Transverse colon (tissue), 4 donors: ENCODE measurements at regions not wholly inside any gene's neighbourhood (a gene's known extent, or its start where the extent isn't known, plus 50 kb on each side); places are given as distances from the start of the nearest gene placed in this dataset.

Experiments
- DNase-seq: peaks from one replicate; pipeline ENCODE4 v3.0.0-alpha.2; 2019
- H3K27ac ChIP-seq, 4 donors: fragments of 200-600 bp; sonication (generic); 2 replicates each; pipeline ENCODE4 v1.5.1; 2016 to 2018; ENCODE audit warnings: inconsistent platforms in 4 of 4
- H3K27me3 ChIP-seq: fragments of 200-600 bp; sonication (generic); 2 replicates; pipeline ENCODE4 v1.5.1; 2017; ENCODE audit warnings: inconsistent platforms
- H3K36me3 ChIP-seq, 4 donors: fragments of 200-600 bp; sonication (generic); 2 replicates each; pipeline ENCODE4 v1.5.1; 2017 to 2019; ENCODE audit warnings: inconsistent platforms in 4 of 4
- H3K4me1 ChIP-seq, 4 donors: fragments of 200-600 bp; sonication (generic); 2 replicates each; pipeline ENCODE4 v1.5.1; 2017 to 2020; ENCODE audit warnings: inconsistent platforms in 4 of 4
- H3K4me3 ChIP-seq, 4 donors: fragments of 200-600 bp; sonication (generic); 1 replicate in 1 of 4; 2 replicates in 3 of 4; pipeline versions ENCODE4 v1.5.1 to v1.6.1; 2017 to 2019; ENCODE audit warnings: inconsistent platforms in 4 of 4
- H3K9me3 ChIP-seq, 2 donors: fragments of 200-600 bp; sonication (generic); 2 replicates each; pipeline ENCODE4 v1.5.1; 2017 to 2019; ENCODE audit warnings: inconsistent platforms in 2 of 2
- EP300 ChIP-seq: sonication (generic); formaldehyde crosslinking; IDR thresholded peaks from one replicate; pipeline ENCODE4 v1.6.1; 2017; ENCODE audit warnings: antibody characterized with exemption, low read depth
- POLR2A ChIP-seq: fragments of 450-650 bp; IDR thresholded peaks from one replicate; pipeline ENCODE4 v1.6.1; 2016; ENCODE audit warnings: antibody characterized with exemption, mild to moderate bottlenecking, moderate library complexity
- POLR2AphosphoS5 ChIP-seq, 3 donors: sonication (generic); formaldehyde crosslinking; IDR thresholded peaks; one replicate each; pipeline ENCODE4 v1.6.1; 2016; ENCODE audit warnings: antibody characterized with exemption in 3 of 3
- WGBS, 2 donors: methylation state at CpG; one replicate each; pipeline ENCODE4 v1.1.5; 2018; ENCODE audit warnings: low coverage in 1 of 2; 5-methylcytosine and 5-hydroxymethylcytosine counted together
- in situ Hi-C, 4 donors: fragments of 200-750 bp; cut with MboI; loops; one replicate each; pipeline versions ENCODE4 v1.15.0 to v1.15.1; 2017; ENCODE audit warnings: low sequenced_read_pairs in 3 of 4, low pct_ligation_motif_present in 1 of 4, low pct_unique_long_range_greater_than_20kb in 1 of 4
- intact Hi-C: fragments of 100-400 bp; cut with DNase I; formaldehyde crosslinking; loops from one replicate; pipeline ENCODE4 v1.15.1; 2023; ENCODE audit warnings: low total_unique reads
- TF ChIP-seq, protein P1 (sequence below), 5 experiments: fragments of 200-600 bp in 3 of 5; fragments of 450-650 bp in 2 of 5; sonication (generic) in 3 of 5; IDR thresholded peaks; 1 replicate in 2 of 5; 2 replicates in 3 of 5; pipeline ENCODE4 v1.5.1; 2016 to 2017; ENCODE audit warnings: antibody characterized with exemption in 5 of 5, inconsistent platforms in 3 of 5, mild to moderate bottlenecking in 2 of 5, moderate library complexity in 1 of 5

DNA sequence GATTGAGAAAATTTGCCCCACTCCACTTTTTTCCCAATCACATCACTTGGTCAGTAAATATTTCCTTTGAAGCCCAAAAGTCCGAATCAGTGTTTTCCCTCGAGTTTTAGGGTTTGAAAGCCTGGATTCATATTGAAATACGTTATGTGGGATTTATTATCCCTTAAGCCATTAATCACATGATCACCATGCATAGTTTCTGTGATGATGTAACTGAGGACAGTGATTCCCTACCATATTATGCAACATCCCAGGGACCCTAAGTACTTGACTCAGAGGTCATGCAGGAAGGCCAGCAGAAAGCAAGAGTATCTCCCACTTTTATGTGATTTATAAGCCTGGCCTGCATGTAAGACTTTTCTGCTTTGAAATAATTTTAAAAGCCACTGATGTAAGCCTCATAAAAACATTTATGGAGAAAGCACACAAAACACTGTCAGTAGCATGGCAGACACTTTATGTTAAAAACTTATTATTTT is 630.6 kb upstream of the ZWINT start:
- no peaks in the 10 kb centered on the region for H3K27me3 ChIP-seq
- TF ChIP-seq EP300: no peak
- no peak for TF ChIP-seq POLR2AphosphoS5 (IDR thresholded peaks at IDR 0.05)
- TF ChIP-seq POLR2A: no peak
- TF ChIP-seq, protein P1, sequence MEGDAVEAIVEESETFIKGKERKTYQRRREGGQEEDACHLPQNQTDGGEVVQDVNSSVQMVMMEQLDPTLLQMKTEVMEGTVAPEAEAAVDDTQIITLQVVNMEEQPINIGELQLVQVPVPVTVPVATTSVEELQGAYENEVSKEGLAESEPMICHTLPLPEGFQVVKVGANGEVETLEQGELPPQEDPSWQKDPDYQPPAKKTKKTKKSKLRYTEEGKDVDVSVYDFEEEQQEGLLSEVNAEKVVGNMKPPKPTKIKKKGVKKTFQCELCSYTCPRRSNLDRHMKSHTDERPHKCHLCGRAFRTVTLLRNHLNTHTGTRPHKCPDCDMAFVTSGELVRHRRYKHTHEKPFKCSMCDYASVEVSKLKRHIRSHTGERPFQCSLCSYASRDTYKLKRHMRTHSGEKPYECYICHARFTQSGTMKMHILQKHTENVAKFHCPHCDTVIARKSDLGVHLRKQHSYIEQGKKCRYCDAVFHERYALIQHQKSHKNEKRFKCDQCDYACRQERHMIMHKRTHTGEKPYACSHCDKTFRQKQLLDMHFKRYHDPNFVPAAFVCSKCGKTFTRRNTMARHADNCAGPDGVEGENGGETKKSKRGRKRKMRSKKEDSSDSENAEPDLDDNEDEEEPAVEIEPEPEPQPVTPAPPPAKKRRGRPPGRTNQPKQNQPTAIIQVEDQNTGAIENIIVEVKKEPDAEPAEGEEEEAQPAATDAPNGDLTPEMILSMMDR (IDR thresholded peaks at IDR 0.05): no peak
- intact Hi-C loops: no loop called here
- H3K9me3 ChIP-seq: no peaks in the 10 kb centered on the region
- DNase-seq: no peak
- in situ Hi-C loops: no loop called here
- no peaks in the 10 kb centered on the region for H3K36me3 ChIP-seq
- H3K27ac ChIP-seq: no peak overlapping the region
- H3K4me1 ChIP-seq: no peaks in the 10 kb centered on the region
- WGBS, 2 donors: 28 to 50% methylated on average over 2 to 3 of the region's 3 CpGs
- H3K4me3 ChIP-seq: no peak overlapping the region

DNA sequence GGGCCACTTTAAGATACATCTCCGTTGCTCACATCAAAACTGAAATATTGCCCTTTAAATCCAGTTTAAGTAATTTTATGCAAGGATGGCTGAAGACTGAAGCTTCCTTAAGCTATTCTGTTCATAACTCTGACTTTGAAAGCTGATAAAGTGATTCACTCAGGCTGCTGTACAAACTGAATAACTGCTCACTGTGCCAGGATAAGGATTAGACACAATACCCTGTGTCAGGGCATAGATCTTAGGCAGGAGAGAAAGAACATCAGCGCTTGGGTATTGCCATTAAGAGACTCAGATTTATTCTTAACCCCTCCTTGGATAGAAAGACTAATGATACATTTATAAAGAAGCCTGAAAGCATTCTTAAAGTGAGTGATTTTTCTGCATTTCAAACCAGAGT is 614.5 kb upstream of the ZWINT start:
- in situ Hi-C loops: no loop called here
- 60 to 78% methylated on average over 2 of the region's 2 CpGs for WGBS, 2 donors
- H3K27me3 ChIP-seq: no peaks in the 10 kb centered on the region
- H3K9me3 ChIP-seq: no peaks in the 10 kb centered on the region
- no peaks in the 10 kb centered on the region for H3K4me1 ChIP-seq
- no peaks in the 10 kb centered on the region for H3K36me3 ChIP-seq
- TF ChIP-seq, protein P1 (IDR thresholded peaks at IDR 0.05): no peak
- TF ChIP-seq EP300 (no peak), POLR2A (no peak), POLR2AphosphoS5 (IDR thresholded peaks at IDR 0.05) (no peak)
- no peak overlapping the region for H3K4me3 ChIP-seq
- no peak for DNase-seq
- no peak overlapping the region for H3K27ac ChIP-seq
- intact Hi-C loops: no loop called here

DNA sequence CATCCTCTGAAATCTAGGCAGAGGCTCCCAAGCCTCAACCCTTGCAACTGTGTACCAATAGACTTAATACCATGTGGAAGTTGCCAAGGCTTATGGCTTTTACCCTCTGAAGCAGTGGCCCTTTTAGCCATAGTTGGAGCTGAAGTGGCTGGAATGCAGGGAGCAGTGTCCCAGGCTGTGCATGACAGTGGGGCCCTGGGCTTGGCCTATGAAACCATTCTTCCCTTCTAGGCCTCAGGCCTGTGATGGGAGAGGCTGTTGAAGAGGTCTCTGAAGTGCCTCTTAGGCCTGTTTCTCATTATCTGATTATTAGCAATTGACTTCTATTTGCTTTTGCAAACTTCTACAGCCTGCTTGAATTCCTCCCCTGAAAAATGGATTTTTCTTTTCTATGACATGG is 612.7 kb upstream of the ZWINT start:
- Histone ChIP-seq H3K4me1 (no peaks in the 10 kb centered on the region), H3K9me3 (no peaks in the 10 kb centered on the region), H3K27ac (no peak overlapping the region), H3K27me3 (no peaks in the 10 kb centered on the region), H3K4me3 (no peak overlapping the region), H3K36me3 (no peaks in the 10 kb centered on the region)
- intact Hi-C loops: no loop called here
- in situ Hi-C loops: no loop called here
- DNase-seq: no peak
- TF ChIP-seq EP300 (no peak), POLR2AphosphoS5 (IDR thresholded peaks at IDR 0.05) (no peak)

DNA sequence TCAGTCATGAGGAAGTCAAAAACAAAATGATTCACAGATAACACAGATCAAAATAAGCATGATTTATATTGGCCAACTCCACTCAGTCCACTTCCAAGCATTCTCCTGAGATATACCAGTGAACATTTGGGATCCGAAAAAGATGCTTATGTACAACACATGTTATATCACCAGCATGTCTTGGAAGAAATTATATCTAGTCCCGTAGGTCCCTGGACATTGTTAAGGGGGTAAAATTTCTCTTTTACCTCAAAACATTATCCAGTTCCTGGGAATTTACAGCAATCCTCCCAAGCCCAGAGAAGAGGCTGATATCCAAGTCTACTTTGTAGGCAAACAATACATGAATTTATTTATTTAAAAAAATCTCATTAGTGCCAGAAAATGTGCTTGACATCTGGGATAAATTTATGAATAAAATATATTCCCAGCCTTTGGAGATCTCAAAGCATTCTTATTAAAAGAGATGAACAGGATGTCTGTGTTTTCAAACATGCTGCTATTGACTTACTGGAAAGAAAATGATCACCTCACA is 582.2 kb upstream of the ZWINT start:
- WGBS, 2 donors: 48 to 60% methylated on average over 2 of the region's 2 CpGs
- no peaks in the 10 kb centered on the region for H3K36me3 ChIP-seq
- no peak overlapping the region for H3K27ac ChIP-seq
- no peak for TF ChIP-seq POLR2AphosphoS5 (IDR thresholded peaks at IDR 0.05)
- TF ChIP-seq POLR2A: no peak
- H3K9me3 ChIP-seq: no peaks in the 10 kb centered on the region
- H3K27me3 ChIP-seq: no peaks in the 10 kb centered on the region
- no peak for DNase-seq
- in situ Hi-C loops: no loop called here
- no peak overlapping the region for H3K4me3 ChIP-seq
- intact Hi-C loops: no loop called here
- no peaks in the 10 kb centered on the region for H3K4me1 ChIP-seq

DNA sequence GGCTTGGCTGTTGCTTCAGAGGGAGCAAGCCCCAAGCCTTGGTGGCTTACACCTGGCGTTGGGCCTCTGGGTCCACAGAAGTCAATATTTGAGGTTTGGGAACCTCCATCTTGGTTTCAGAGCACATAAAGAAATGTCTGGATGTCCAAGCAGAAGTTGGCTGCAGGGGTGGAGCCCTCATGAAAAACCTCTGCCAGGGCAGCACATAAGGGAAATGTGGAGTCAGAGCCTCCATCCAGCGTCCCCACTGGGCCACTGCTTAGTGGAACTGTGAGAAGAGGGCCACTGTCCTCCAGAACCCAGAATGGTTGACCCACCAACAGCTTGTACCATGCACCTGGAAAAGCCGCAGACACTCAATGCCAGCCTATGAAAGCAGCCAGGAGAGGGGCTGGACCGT is 573.5 kb upstream of the ZWINT start:
- Histone ChIP-seq H3K4me3 (no peak overlapping the region), H3K4me1 (no peaks in the 10 kb centered on the region), H3K36me3 (no peaks in the 10 kb centered on the region), H3K27me3 (no peaks in the 10 kb centered on the region), H3K27ac (no peak overlapping the region), H3K9me3 (no peaks in the 10 kb centered on the region)
- WGBS, 2 donors: 78% methylated on average over 4 of the region's 4 CpGs; no CpG with 5 or more reads in 1 of the 2 donors
- no peak for DNase-seq
- in situ Hi-C loops: no loop called here
- intact Hi-C loops: no loop called here
- TF ChIP-seq POLR2AphosphoS5 (IDR thresholded peaks at IDR 0.05) (no peak), EP300 (no peak), POLR2A (no peak)
- TF ChIP-seq, protein P1 (IDR thresholded peaks at IDR 0.05): no peak
